Panc1 (cell line): ENCODE measurements at regions not wholly inside any gene's neighbourhood (a gene's known extent, or its start where the extent isn't known, plus 50 kb on each side); places are given as distances from the start of the nearest gene placed in this dataset.

Experiments
- ATAC-seq: fragments of 200-7000 bp; cut with Tn5 transposase; 2 replicates; pipeline ENCODE4 v1.9.1; 2020; ENCODE audit warnings: mild to moderate bottlenecking, moderate library complexity
- BruUV-seq: library from RNA; stranded (reverse); fragments of 400-500 nt; replicated peaks from 2 replicates; lab custom pipeline; 2021; lab: Mats Ljungman, UMichigan
- CTCF ChIA-PET: fragments of 300-600 bp; sonication (Branson Sonifier 250); formaldehyde crosslinking; loops from one replicate; lab custom pipeline; 2022; ENCODE audit warnings: antibody characterized with exemption; lab: Charles Lee
- POLR2A ChIA-PET: fragments of 300-600 bp; sonication (Branson Sonifier 250); formaldehyde crosslinking; loops from one replicate; lab custom pipeline; 2022; ENCODE audit warnings: antibody characterized with exemption; lab: Charles Lee
- DNase-seq: peaks from one replicate; pipeline ENCODE4 v3.0.0-alpha.2; 2010; ENCODE audit warnings: low read depth, low spot score
- H3K27ac ChIP-seq: 2 replicates; pipeline ENCODE4 v1.5.1; 2011; ENCODE audit warnings: mild to moderate bottlenecking, low read length, inconsistent platforms
- H3K27me3 ChIP-seq: fragments of 200-500 bp; sonication (Bioruptor generic); 2 replicates; pipeline ENCODE4 v1.6.0; 2014; ENCODE audit warnings: low read length, inconsistent platforms; ENCODE audit not compliant: control insufficient read depth, insufficient read depth
- H3K36me3 ChIP-seq: fragments of 200-500 bp; sonication (Bioruptor generic); 2 replicates; pipeline ENCODE4 v1.5.1; 2014; ENCODE audit warnings: inconsistent platforms, mild to moderate bottlenecking, low read length, moderate library complexity; ENCODE audit not compliant: control insufficient read depth, insufficient read depth
- H3K4me1 ChIP-seq: 2 replicates; pipeline ENCODE4 v1.5.1; 2011; ENCODE audit warnings: inconsistent platforms, mild to moderate bottlenecking, low read length, moderate library complexity; ENCODE audit not compliant: control insufficient read depth, insufficient read depth
- H3K4me3 ChIP-seq, 2 experiments: 2 replicates each; pipeline ENCODE4 v1.5.1; 2011 to 2012; ENCODE audit warnings: low read depth in 2 of 2, low read length in 2 of 2, mild to moderate bottlenecking in 2 of 2, inconsistent platforms in 1 of 2, moderate library complexity in 1 of 2
- H3K9me3 ChIP-seq: fragments of 200-500 bp; sonication (Bioruptor generic); 2 replicates; pipeline ENCODE4 v1.5.1; 2014; ENCODE audit warnings: low read depth, mild to moderate bottlenecking, inconsistent platforms, low read length, moderate library complexity; ENCODE audit not compliant: control insufficient read depth, insufficient read depth
- POLR2AphosphoS5 ChIP-seq: IDR thresholded peaks from 2 replicates; pipeline ENCODE4 v1.6.1; 2012; ENCODE audit warnings: mild to moderate bottlenecking, low read depth, low read length, moderate library complexity
- SIN3A ChIP-seq: IDR thresholded peaks from 2 replicates; pipeline ENCODE4 v1.6.1; 2012; ENCODE audit warnings: low read depth, mild to moderate bottlenecking, low read length, moderate library complexity, borderline replicate concordance; ENCODE audit not compliant: insufficient read depth
- TCF7L2 ChIP-seq: IDR thresholded peaks from 2 replicates; pipeline ENCODE4 v1.6.1; 2011; ENCODE audit warnings: mild to moderate bottlenecking, low read depth, low read length, inconsistent platforms
- in situ Hi-C: cut with HindIII; loops from 2 replicates; pipeline ENCODE4 v1.10.0; 2016; ENCODE audit warnings: low sequenced_read_pairs, low pct_unique_long_range_greater_than_20kb
- intact Hi-C: fragments of 100-400 bp; cut with micrococcal nuclease; formaldehyde crosslinking; loops from one replicate; pipeline ENCODE4 v1.10.0; 2022; ENCODE audit not compliant: unreplicated experiment
- TF ChIP-seq, protein P1 (sequence below), 2 experiments: IDR thresholded peaks; 2 replicates each; pipeline ENCODE4 v1.6.1; 2011 to 2012; ENCODE audit warnings: low read depth in 2 of 2, control low read depth in 1 of 2, low read length in 1 of 2, mild to moderate bottlenecking in 1 of 2, moderate library complexity in 1 of 2; ENCODE audit not compliant: insufficient read depth in 1 of 2
- TF ChIP-seq, protein P2 (sequence below): fragments of 450-650 bp; IDR thresholded peaks from 2 replicates; pipeline ENCODE4 v1.5.1; 2017; ENCODE audit warnings: mild to moderate bottlenecking

GRCh38 chr2:70385204-70385603, 83.3 kb upstream of the FAM136A start:
- ChIA-PET CTCF (no interaction called here), POLR2A (interaction anchor here (0.6 kb wide), 1 partner anchor 47 kb away, joined by 6 read pairs; no protein-coding TSS in a partner anchor)
- no peaks in the 10 kb centered on the region for H3K36me3 ChIP-seq
- H3K27me3 ChIP-seq, result no peaks in the 10 kb centered on the region
- DNase-seq, result no peak
- no peaks in the 10 kb centered on the region for H3K9me3 ChIP-seq
- H3K4me3 ChIP-seq, result no peak overlapping the region
- in situ Hi-C loops, result no loop called here
- no peak overlapping the region for H3K27ac ChIP-seq
- TF ChIP-seq POLR2AphosphoS5 (no peak), TCF7L2 (no peak), SIN3A (no peak)
- TF ChIP-seq, protein P1, sequence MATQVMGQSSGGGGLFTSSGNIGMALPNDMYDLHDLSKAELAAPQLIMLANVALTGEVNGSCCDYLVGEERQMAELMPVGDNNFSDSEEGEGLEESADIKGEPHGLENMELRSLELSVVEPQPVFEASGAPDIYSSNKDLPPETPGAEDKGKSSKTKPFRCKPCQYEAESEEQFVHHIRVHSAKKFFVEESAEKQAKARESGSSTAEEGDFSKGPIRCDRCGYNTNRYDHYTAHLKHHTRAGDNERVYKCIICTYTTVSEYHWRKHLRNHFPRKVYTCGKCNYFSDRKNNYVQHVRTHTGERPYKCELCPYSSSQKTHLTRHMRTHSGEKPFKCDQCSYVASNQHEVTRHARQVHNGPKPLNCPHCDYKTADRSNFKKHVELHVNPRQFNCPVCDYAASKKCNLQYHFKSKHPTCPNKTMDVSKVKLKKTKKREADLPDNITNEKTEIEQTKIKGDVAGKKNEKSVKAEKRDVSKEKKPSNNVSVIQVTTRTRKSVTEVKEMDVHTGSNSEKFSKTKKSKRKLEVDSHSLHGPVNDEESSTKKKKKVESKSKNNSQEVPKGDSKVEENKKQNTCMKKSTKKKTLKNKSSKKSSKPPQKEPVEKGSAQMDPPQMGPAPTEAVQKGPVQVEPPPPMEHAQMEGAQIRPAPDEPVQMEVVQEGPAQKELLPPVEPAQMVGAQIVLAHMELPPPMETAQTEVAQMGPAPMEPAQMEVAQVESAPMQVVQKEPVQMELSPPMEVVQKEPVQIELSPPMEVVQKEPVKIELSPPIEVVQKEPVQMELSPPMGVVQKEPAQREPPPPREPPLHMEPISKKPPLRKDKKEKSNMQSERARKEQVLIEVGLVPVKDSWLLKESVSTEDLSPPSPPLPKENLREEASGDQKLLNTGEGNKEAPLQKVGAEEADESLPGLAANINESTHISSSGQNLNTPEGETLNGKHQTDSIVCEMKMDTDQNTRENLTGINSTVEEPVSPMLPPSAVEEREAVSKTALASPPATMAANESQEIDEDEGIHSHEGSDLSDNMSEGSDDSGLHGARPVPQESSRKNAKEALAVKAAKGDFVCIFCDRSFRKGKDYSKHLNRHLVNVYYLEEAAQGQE (IDR thresholded peaks at IDR 0.05; ENCODE audit: insufficient read depth in 1 of 2, low read depth in 2 of 2, low read length in 1 of 2), result no peak
- TF ChIP-seq, protein P2, sequence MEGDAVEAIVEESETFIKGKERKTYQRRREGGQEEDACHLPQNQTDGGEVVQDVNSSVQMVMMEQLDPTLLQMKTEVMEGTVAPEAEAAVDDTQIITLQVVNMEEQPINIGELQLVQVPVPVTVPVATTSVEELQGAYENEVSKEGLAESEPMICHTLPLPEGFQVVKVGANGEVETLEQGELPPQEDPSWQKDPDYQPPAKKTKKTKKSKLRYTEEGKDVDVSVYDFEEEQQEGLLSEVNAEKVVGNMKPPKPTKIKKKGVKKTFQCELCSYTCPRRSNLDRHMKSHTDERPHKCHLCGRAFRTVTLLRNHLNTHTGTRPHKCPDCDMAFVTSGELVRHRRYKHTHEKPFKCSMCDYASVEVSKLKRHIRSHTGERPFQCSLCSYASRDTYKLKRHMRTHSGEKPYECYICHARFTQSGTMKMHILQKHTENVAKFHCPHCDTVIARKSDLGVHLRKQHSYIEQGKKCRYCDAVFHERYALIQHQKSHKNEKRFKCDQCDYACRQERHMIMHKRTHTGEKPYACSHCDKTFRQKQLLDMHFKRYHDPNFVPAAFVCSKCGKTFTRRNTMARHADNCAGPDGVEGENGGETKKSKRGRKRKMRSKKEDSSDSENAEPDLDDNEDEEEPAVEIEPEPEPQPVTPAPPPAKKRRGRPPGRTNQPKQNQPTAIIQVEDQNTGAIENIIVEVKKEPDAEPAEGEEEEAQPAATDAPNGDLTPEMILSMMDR, result no peak
- intact Hi-C loops, result no loop called here
- no TSS peak for BruUV-seq
- H3K4me1 ChIP-seq, result no peaks in the 10 kb centered on the region
- no peak for ATAC-seq

GRCh38 chr2:70381821-70382220, 80.0 kb upstream of the FAM136A start:
- no peak for ATAC-seq

More at GRCh38 chr2:70381821-70382220, 80.0 kb upstream of the FAM136A start:
- no peak for TF ChIP-seq TCF7L2
- TF ChIP-seq SIN3A, result no peak
- TF ChIP-seq POLR2AphosphoS5, result no peak
- TF ChIP-seq, protein P2, result no peak
- TF ChIP-seq, protein P1 (IDR thresholded peaks at IDR 0.05; ENCODE audit: insufficient read depth in 1 of 2, low read depth in 2 of 2, low read length in 1 of 2), result no peak
- POLR2A ChIA-PET, result no interaction called here
- Histone ChIP-seq H3K36me3 (no peaks in the 10 kb centered on the region), H3K4me3 (no peak overlapping the region), H3K9me3 (no peaks in the 10 kb centered on the region), H3K27me3 (no peaks in the 10 kb centered on the region), H3K27ac (no peak overlapping the region), H3K4me1 (no peaks in the 10 kb centered on the region)
- in situ Hi-C loops, result no loop called here
- intact Hi-C loops, result no loop called here
- BruUV-seq, result no TSS peak
- no peak for DNase-seq
- CTCF ChIA-PET, result no interaction called here
